Testis (tissue), 2 donors: ENCODE measurements at regions not wholly inside any gene's neighbourhood (a gene's known extent, or its start where the extent isn't known, plus 50 kb on each side); places are given as distances from the start of the nearest gene placed in this dataset.

Source experiments
- DNase-seq: peaks from one replicate; pipeline ENCODE4 v3.0.0-alpha.2; 2019
- H3K27ac ChIP-seq, 2 donors: fragments of 200-600 bp; sonication (generic); one replicate each; pipeline ENCODE4 v1.5.1; 2019
- H3K27me3 ChIP-seq: fragments of 200-600 bp; sonication (generic); one replicate; pipeline ENCODE4 v1.5.1; 2019
- H3K36me3 ChIP-seq: fragments of 200-600 bp; sonication (generic); one replicate; pipeline ENCODE4 v1.5.1; 2017; ENCODE audit warnings: low read depth; ENCODE audit errors: missing control alignments
- H3K4me1 ChIP-seq: fragments of 200-600 bp; sonication (generic); one replicate; pipeline ENCODE4 v1.5.1; 2019
- H3K4me3 ChIP-seq, 2 donors: fragments of 200-600 bp; sonication (generic); one replicate each; pipeline ENCODE4 v1.5.1; 2017 to 2019
- H3K9me3 ChIP-seq: fragments of 200-600 bp; sonication (generic); one replicate; pipeline ENCODE4 v1.5.1; 2017
- CTCF ChIP-seq, 3 experiments: fragments of 450-650 bp in 2 of 3; fragments of 200-600 bp in 1 of 3; sonication (generic) in 1 of 3; IDR thresholded peaks; one replicate each; pipeline ENCODE4 v1.5.1; 2016 to 2019; ENCODE audit warnings: antibody characterized with exemption in 3 of 3, mild to moderate bottlenecking in 2 of 3, moderate library complexity in 1 of 3
- POLR2A ChIP-seq: fragments of 450-650 bp; IDR thresholded peaks from one replicate; pipeline ENCODE4 v1.6.1; 2017; ENCODE audit warnings: antibody characterized with exemption, mild to moderate bottlenecking, moderate library complexity
- WGBS, 2 donors: methylation state at CpG; one replicate each; pipeline ENCODE4 v1.1.5; 2018; 5-methylcytosine and 5-hydroxymethylcytosine counted together
- intact Hi-C: fragments of 100-400 bp; cut with DNase I; formaldehyde crosslinking; loops from one replicate; pipeline ENCODE4 v1.15.1; 2023; ENCODE audit warnings: low total_unique reads

GRCh38 chr17:13265311-13265710, 247.5 kb upstream of the ELAC2 start:
- Histone ChIP-seq H3K9me3 (no peaks in the 10 kb centered on the region), H3K4me1 (no peaks in the 10 kb centered on the region), H3K27ac (no peak overlapping the region), H3K4me3 (no peak overlapping the region), H3K36me3 (no peaks in the 10 kb centered on the region), H3K27me3 (no peaks in the 10 kb centered on the region)
- 59 to 71% methylated on average over 2 of the region's 2 CpGs for WGBS, 2 donors
- no peak for TF ChIP-seq POLR2A
- TF ChIP-seq CTCF (IDR thresholded peaks at IDR 0.05), result no peak
- DNase-seq, result no peak
- intact Hi-C loops, result no loop called here

DNA sequence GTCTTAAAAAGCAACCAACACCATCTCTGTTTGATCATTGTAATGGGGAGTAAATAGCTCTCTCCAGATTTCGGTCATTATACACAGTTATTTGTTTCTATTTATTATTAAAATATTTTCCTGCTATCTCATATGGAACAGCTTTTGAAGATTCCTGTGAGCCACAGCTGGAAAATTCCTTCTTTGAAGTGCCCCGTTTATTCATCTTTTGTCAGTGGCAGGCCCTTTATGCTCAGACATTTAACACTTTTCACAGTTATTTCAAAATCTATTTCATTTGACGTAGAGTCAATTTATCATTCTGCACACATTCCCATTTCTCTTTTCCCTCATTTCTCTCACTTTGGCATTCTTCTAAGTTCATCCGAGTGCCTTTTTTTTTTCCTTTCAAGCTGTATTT, 245.9 kb upstream of the ELAC2 start:
- TF ChIP-seq CTCF (IDR thresholded peaks at IDR 0.05), result no peak
- TF ChIP-seq POLR2A, result no peak
- no peak for DNase-seq
- no peaks in the 10 kb centered on the region for H3K27me3 ChIP-seq
- H3K36me3 ChIP-seq, result no peaks in the 10 kb centered on the region
- H3K4me3 ChIP-seq, result no peak overlapping the region
- no peaks in the 10 kb centered on the region for H3K9me3 ChIP-seq
- WGBS, 2 donors, result 68 to 72% methylated on average over 4 of the region's 4 CpGs
- H3K27ac ChIP-seq, result no peak overlapping the region
- H3K4me1 ChIP-seq, result no peaks in the 10 kb centered on the region
- intact Hi-C loops, result no loop called here

DNA sequence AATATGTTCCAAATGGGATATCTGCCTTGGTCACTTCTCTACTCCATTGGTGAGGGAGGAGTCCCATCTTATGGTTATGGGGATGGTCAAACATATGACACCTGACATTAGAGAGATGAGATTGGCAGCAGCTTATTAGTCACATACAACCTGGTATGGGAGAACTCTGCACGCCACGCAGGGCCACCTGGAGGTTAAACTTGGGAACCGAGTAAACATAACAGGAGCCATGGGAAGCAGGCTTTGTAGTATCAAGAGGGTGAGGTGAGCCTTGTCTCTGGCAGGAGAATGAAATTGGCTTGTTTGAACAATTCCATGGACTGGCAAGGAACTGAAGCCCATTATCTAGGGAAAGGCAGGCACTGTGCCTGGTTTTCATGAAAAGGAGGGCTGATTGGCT, 238.7 kb upstream of the ELAC2 start:
- no peaks in the 10 kb centered on the region for H3K27me3 ChIP-seq
- no peaks in the 10 kb centered on the region for H3K36me3 ChIP-seq
- H3K27ac ChIP-seq, result no peak overlapping the region
- H3K4me3 ChIP-seq, result no peak overlapping the region
- no peak for DNase-seq
- no peak for TF ChIP-seq CTCF (IDR thresholded peaks at IDR 0.05)
- no peak for TF ChIP-seq POLR2A
- no peaks in the 10 kb centered on the region for H3K9me3 ChIP-seq
- 93 to 94% methylated on average over 3 of the region's 3 CpGs for WGBS, 2 donors
- intact Hi-C loops, result no loop called here
- H3K4me1 ChIP-seq, result no peaks in the 10 kb centered on the region

DNA sequence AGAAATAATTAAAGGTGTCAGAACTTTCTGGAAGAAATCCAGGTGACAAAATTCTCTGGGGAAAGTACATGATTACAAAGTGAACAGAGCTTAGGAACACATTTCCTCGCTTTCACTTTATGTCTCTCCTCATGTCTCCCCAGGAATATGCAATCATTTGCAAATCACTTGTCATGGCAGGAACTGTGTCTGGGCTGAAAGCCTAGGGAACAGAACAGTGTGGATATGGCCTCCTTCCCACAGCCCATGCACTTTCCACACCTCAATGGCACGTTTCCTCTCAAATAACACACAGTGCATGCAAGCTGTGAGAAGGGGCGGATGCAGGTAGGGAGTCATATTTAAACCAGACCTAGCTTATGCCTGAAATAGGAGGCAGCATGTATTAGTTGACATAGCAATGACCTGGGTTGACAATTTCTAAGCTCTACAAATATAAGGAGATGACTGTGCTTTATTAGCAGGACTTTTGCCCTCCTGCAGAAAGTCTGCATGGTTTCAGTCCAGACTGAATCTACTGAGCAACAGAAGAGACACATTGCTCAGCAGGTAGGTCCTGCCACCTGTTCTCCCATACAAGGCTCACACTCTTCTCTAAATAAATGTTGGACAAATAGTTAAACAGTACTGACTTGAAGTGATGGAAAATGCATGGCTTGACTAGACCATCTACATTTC, 236.0 kb upstream of the ELAC2 start:
- H3K9me3 ChIP-seq, result no peaks in the 10 kb centered on the region
- intact Hi-C loops, result no loop called here
- H3K27ac ChIP-seq, result no peak overlapping the region
- no peaks in the 10 kb centered on the region for H3K4me1 ChIP-seq
- no peak overlapping the region for H3K4me3 ChIP-seq
- H3K36me3 ChIP-seq, result no peaks in the 10 kb centered on the region
- no peaks in the 10 kb centered on the region for H3K27me3 ChIP-seq
- 86% methylated on average over 3 of the region's 3 CpGs for WGBS, 2 donors
- DNase-seq, result no peak
- TF ChIP-seq POLR2A (no peak), CTCF (IDR thresholded peaks at IDR 0.05) (no peak)

DNA sequence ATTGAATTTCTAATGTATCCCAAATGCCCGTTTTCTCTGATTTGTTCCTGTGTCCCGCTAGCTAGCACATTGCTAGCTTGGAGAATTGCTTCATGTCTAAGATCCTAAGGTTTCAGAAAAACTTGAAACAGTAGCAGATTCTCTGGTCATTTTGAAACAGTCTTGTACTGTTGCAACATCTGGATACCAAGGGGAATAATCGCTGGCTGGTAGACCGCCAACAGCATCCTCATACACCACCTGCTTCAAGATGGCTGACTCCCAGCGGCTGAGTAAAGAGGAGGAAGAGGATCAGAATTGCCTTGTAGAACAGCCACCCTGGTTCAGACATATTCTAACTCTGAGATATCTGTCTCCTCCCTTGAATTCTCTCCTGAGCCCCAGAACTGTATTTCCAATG, 226.7 kb upstream of the ELAC2 start:
- Histone ChIP-seq H3K27ac (no peak overlapping the region), H3K27me3 (no peaks in the 10 kb centered on the region), H3K4me3 (no peak overlapping the region), H3K36me3 (no peaks in the 10 kb centered on the region), H3K9me3 (no peaks in the 10 kb centered on the region), H3K4me1 (no peaks in the 10 kb centered on the region)
- intact Hi-C loops, result no loop called here
- no peak for DNase-seq
- TF ChIP-seq POLR2A (no peak), CTCF (IDR thresholded peaks at IDR 0.05) (no peak)
- WGBS, 2 donors, result 57 to 67% methylated on average over 5 of the region's 5 CpGs
